ENCODE measurements at regions not wholly inside any gene's neighbourhood (a gene's known extent, or its start where the extent isn't known, plus 50 kb on each side); places are given as distances from the start of the nearest gene placed in this dataset.

DNA sequence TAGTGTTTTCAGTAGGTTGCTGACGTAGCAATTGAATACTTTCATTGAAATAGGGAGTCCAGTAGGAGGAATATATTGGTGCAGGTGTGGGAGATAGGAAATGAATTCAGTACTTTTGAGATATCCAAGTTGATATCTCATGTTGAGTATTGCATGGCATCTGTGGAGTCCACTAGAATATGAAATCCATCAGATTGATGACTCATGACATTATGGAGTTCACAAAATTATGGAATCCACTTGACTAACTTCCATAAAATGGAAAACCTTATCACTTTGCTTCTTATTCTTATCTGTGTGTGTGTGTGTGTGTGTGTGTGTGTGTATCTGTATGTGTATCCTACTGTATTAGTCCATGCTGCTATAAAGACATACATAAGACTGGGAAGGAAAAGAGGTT, 513.5 kb upstream of the ZEB2 start:
- no peak for DNase-seq

DNA sequence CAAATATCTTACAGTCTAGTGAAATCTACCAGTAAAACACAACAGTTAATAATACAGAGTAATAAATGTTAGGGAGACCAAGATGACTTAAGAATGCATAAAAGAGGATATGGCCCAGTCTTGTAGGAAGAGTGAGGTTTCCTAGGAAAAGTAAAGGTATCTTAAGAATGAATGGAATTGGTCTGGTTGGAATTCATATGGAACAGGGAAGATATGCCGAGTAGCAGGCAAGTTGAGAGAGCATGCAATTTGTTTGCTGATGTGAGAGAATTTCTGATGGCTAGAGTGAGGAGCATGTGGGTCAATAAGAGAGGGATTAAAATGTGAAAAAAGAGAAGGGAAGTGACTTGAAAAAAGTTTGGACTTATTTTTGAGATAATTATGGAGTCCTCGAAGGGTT, 512.9 kb upstream of the ZEB2 start:
- no peak for DNase-seq

DNA sequence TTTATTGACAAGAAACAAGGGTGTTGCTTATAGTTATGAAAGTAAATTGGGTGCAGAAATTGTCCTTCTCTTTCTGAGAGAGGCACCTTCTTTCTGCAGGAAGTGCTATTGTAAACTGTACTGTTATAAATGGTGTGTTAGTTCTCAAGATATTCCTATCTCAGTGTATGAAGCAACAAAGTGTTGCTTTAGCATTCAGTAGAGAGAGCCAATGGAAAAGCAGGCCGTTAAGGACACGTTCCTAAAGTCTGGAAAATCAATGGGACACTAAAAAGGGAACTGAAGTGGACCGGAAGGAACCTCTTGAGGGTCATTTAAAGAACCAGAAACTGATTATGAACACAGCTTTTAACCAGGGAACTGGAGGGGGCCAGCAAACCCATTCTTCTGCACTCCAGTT, 510.0 kb upstream of the ZEB2 start:
- no peak for DNase-seq

DNA sequence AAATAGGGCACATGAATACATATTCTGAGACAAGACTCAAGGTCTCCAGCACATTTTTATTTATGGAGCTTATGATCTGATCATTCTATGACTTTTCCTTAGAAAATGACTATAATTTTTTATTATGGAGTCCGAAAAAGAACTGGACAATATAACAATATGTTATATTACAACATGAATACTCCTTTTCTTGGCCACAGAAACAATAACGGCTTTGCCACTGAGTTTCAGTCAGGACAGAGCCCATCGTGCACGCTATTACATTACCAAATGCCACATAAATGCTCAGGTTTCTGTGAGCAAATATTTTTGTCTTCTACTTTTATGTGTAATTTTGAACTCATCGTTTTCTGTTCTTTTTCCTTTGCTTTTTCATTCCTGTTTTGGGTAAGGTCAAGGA, 509.2 kb upstream of the ZEB2 start:
- no peak for DNase-seq

DNA sequence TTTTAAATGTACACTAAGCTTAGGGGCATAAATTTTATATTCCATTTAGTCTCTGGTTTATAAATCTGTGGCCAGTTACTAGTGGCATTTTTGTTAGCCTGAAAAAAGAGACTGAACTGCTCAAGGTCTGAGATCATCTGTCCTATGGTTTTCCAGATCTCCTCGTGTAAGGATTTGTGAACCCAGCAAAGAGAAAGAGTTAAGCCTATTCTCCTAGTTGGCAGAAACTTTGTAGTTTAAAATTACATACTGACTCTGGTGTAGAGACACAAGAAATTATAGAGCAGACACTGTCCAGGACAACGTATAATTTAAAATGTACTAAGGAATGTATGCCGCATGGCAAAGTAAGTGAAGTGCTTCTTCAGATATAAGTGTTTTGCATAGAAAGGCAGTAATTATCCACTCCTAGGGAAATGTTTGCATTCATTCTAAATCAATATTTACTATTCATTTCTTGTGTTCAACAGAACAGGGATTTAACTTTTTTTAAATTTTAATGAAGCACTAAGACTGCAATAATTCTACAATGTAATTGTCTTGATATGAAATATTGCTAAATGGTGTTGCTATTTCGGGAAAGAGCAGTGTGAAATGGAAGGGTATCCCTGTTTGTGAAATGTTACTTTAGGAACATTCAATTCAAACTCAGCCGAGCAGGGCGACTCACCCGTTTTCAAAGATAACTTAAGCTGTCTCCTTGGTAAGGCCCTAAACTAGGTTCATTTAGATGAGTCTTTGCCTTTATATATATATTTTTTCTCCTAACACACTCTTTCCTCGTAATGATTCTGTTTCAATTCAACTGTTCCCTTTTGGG, 508.4 kb upstream of the ZEB2 start:
- no peak for DNase-seq

DNA sequence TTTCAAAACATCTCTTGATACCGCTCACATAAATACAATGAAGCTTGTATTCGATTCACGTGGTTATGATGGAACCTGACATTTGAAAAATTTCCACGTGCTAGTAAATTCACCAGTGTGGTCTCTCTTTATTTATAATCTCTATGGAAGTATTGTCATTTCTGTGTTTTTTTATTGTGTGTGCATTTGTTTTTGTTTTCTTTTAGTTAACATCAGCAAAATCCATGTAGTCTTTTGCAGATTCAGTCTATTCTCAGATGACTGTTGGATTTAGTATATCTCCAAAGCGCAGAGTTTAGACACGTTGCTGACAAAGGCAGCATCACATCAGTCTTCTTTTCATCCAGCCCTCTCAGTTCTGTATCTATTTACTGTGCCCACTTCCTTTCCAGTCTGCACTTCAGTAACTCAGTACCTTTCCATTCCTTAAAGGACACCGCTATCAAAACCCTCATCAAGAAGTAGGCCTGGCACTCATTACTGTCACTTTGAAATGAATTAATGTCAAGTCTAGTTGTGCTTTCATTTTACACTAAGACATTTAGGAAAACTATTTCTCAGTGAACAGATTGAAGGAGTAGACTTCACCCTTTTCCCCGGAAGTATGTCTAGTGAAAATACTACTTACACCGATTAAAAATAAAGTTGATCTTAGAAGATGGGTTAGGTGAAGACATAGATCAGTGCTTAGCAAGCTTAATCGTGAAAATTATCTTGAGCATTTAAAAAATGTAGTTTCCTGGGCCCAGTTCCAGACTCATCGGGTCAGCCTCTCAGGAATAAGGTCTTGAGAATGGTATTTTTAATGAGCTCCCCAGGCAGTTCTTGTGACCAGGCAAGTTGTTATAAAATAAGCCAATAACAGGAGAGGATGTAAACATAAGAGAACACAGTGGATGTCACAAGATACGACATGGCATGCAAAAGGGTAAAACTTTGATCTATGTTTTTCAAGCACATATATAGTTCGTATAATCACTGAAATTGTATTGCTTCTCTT, 506.8 kb upstream of the ZEB2 start:
- DNase-seq: no peak

DNA sequence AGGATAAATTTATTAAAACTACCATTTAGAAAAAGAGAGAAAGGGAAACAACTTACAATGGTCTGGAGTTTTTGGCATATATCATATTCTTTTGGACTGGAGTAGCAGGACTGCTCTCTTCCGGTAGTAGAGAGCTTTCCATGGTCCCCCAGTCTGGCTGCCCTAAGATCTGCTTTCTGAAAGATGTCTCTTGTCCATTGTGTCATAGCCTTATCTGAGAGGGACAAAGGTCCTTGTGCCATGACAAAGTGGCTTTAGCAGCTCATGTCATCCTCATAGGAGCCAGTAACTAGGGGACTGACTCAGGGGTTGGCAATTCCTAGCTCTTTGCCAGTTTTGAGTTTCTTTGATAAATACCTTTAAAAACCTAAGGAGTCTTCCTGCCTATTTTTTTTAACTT, 505.5 kb upstream of the ZEB2 start:
- no peak for DNase-seq

DNA sequence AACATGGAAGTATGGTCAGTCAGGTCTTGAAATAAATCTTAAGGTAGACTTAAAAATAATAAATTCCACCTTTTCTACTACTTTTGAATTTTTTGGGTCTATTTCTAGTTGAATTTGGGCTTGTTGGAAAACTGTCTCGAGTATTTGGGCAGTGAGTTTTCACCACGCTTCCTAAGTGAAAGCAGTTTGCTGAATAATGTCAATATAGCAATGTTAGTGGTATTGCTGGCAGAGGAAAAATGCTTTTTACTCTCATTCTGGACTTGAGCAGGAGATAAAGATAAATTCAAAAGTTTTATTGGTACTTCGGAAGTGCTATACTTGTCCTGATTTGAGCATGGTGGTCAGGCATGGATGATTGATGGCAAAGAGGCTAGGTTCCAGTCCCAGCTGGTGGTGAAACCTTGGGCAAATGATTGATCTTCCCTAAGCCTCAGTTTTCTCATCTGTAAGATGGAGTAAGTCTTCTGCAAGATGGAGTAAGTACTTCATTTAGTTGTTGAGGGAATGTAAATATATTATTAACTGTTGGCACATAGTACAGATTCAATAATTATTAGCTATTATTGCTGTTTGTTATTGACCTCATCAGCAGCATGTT, 503.5 kb upstream of the ZEB2 start:
- no peak for DNase-seq

DNA sequence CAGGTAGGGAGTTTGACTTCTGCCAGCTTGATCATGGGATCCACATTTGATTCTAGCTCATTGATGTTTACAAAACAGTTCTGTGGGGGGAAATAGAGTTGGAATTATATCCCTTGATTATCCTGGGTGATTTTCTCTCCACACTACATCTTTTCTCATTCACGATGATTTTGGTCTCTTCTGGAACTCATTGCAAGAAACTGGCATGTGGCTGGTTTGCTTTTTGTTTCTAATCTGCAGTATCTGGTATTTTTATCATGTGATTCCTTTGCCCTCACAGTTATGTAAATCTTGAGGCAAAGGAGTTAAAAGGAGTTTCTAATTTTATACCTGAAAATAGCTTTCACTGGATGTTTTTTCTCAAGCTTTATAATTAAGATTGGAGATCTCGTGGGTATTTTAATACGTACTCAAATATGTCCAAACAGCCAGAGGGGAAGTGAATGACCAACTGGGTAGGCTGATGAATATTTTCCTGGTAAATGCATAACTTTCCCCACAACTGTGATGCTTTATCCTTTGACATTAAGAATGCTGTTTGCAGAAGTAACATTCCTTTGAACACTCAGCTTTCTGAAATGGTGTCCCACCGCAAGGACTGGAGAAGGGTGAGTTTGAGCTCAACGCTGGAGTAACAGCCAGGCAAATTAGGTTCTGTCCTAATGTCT, 502.9 kb upstream of the ZEB2 start:
- DNase-seq: no peak

DNA sequence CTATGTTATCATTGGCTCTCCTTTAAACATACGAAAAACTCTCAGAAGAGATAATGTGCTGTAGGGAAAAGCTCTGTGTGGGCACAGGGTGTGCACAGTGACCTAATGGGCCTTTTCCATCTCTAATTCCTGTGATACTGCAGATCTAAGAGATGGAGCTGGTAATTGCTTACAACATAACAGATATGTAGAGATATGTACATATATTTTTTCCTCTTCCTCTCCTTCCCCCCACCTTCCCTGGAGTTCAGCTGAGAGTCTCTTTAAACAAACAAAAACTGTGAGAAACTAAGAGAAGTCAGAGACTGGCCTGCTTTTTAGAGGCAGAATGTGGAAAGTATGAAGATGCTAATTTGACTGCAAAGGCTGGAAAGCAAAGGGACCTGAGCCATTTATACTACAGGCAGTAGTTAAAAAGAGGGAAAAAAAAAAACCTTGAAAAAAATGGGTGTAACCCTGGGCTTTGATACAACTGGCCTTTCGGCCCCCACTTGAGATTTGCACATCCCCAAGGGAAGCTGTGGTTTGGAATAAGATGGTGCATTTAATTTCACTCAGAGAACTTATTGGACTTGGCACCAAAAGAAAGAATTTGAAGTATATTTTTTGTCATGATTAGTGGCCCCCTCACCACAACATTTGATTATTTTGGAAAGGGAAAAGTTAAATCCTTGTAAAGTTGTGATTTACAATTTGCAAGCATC, 502.2 kb upstream of the ZEB2 start:
- no peak for DNase-seq

DNA sequence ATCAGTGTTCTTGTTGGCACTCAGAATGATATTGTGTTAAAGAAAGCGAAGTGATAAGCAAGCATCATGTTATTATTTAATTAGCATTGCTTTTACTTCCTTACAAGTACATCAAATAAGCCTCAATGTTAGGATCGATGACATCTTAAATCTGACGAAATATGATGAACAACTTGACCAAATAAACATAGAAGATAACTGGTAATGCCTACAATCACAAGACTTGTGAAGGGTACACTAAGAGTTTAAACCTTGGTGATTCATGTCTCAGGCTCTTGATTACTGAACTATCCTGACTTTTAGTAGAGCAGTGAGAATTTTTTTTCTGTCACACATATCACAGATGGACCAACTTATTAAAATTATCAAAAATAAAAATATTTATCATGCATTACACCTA, 500.8 kb upstream of the ZEB2 start:
- DNase-seq: no peak

DNA sequence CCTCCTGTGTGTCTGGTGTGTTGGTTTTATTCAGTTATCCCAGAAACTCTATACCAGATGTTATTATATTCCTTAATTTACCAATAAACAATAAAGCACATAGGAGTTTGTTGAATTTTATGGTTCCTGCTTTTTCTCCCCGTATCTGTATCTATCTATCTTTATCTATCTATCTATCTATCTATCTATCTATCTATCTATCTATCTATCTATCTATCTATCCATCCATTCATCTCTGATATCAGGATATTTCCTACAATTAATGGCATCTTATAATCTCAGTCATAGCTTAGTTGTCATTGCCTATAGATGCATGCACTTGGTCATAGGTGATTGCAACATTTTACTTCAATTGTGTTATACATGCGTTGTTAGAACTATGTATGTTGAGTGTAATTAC, 500.2 kb upstream of the ZEB2 start:
- DNase-seq: no peak

DNA sequence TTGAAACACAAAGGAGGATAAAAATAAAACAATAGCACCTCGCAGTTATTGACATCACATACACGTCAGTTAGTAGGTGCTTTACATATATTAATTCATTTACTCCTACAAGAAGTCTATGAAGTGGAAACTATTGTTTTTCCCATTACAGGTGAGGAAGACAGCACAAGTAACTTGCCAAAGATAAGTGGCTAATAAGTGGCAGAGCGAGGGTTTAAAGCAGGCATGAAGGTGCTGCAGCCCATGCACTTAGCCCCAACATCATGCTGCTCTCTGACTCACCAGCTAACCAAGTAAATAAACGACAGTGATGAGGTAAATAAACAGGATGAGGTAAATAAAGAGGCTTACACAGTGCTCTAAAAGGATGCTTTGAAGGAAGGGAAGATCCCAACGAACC, 498.6 kb upstream of the ZEB2 start:
- no peak for DNase-seq

DNA sequence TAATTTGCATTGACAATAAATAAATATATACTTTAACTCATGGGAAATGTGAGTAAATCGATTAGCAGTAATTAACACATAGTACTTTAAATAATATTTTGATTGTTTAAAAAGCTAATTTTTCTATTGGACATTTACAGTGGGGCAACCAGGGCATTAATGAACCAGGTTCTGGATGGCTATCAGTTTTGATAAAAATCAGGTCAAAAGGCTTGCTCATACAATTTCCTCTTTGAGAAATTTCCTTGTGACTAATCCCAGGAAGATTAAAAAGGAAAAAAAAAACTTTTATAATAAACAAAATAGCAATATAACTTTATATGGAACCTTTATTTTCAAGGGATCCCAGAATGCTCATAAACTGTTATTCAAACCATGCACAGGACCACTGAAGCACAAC, 497.2 kb upstream of the ZEB2 start:
- DNase-seq: no peak

DNA sequence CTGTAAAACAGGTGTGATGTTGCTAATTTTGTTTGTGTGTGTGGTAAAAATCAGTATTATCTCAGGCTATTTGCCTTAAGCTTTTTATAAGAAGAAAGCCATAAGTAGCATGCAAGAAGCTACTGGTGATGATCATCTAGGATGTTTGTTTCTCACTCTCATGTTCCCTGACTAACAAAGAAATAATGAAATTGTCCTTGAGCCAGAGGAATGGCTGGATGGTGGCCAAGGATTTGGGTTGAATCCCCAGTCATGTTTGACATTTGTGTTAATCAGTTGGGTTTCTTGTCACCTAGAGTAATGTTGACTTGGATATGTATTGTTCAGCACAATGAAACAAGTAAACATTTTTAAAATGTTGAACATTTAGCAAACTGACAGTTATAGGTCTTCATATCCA, 496.8 kb upstream of the ZEB2 start:
- no peak for DNase-seq

DNA sequence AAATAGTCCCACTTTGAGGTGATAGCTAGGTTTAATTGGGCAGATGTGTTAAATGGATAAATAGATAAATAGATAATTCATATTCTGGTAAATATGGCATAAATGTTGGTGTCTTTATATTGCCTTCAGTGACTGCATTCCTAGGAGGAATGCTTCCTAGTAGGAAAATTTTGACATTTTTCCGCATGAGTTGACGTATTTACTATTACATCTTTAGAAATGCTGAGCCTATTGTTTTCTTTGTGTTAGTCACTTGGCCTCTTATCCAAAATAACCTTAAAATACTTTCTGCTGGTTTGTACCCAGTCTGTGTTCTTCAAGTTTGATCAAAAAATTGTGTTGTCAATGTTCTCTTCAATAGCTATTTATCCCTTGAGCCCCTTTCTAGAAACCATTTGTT, 495.6 kb upstream of the ZEB2 start:
- DNase-seq: no peak

DNA sequence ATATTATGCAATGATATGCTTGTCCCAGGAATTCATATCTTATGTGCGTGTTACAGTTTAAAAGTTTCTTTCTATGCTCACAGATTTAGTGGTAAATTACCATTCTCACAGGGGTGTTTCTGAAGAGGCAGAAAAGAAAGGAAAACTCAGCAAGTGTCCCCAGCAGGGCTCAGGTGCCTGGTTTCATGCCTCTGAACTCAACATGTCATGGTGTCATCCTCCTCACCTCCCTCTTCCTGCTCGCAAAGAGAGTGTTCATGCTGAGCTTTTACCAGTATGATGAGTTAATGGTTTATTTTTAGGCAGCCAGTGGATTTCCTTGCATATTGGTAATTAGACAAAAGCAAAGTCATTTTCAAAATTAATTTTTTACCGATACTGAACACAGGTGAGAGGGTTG, 492.9 kb upstream of the ZEB2 start:
- DNase-seq: no peak

DNA sequence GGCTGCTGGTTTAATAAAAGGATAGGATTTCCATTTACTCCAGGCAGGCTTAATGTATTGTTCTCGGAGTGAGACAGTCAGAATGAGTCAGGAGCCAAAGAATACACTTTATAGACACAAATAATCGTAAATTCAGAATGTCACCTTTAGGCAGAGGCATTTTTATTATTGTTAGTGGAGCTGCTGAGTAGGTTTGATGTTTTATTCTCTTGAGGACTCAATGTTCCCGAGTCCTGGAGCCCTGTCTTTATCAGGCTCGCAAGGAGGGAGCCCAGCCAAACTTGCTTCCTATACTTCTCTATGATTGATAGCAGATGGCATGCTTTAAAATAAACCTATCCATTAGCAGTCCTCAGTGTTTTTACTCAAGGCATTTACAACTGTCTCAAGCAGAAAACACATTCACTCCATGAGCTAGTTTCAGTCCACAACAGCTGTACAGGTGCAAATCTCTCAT, 492.3 kb upstream of the ZEB2 start:
- DNase-seq: no peak

DNA sequence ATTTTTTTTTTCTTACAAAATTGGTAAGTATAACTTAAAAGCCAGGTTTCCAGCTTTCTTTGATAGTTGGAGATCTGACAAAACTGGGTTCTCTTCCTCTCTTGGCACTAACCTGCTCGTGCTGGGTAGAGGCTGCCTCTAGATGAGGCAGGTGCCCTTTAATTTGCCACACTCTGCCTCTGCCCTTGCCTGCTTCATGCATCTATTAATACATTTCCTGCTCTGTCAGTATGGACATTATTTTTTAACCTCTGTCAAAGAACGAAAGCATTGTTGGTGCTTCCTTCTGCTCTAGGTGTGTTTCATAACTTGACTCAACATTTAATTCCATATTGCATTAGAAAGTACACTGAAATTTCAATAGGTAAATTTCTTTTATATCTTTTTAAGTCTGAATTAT, 490.7 kb upstream of the ZEB2 start:
- no peak for DNase-seq

DNA sequence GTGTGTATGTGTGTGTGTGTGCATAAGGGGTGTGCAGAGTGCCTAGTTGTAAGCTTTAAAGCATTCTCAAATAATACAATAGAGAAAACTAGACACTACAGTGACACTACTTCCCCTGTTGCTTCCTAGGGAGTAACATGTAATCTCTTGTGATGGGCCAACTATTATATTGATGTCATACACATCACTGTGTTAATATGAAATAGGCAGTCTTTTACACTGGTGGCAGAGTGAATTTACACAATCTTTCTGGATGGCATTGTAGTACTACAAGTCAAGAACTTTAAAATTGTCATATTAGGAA, 488.0 kb upstream of the ZEB2 start:
- no peak for DNase-seq

DNA sequence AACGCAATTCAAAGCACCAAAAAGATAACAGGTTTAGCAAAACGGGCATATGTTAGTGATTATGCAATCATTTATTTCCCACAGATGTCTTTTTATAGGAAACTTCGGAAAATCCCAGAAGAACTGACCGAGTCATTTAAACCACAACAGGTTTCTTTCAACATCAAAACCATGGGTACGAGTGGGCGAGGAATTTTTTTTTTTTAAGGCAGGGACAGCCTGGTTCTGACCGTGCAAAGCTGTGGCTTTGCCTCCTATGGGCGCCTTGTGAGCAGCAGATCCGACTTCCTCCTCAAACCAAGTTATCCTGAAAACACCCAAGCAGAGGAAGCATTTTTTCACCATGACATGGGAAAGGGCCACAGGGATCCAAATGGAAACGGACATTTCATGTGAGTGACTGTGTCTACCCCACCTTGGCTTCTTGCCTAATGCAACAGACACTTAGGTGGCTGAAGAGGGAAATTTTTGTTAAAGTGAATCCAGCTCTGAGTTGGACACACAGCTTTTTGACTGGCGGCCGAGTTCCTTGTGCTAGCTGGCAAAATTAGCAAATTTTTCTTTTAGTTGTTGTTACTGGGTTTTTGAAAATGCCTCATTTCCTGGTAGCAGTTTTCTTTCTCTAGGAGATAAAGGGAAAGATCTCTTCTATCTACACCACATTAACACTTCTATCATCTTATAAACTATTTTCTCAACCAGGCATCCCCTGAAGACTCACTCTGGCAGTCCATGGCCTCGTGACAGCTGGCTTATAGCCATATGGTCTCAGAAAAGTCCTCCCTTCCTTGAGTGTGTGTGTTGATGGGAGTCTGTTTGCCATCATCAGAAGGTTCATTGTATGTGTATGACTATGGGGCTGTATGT, 487.4 kb upstream of the ZEB2 start:
- no peak for DNase-seq

DNA sequence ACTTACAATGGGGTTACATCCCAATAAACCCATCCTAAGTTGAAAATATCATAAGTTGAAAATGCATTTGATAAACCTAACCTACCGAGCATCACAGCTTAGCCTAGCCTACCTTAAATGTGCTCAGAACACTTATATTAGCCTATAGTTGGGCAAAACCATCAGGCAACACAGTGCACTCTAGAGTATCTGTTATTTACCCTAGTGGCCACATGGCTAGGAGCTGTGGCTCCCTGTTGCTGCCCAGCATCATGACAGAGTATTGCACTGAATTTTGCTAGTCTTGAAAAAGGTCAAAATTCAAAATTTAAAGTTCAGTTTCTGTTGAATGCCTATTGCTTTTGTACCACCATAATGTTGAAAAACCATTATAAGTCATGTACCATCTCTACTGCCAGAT, 482.7 kb upstream of the ZEB2 start:
- DNase-seq: no peak

All from stimulated activated naive CD4-positive, alpha-beta T cell (primary cell).